NB4 (cell line): ENCODE measurements at regions not wholly inside any gene's neighbourhood (a gene's known extent, or its start where the extent isn't known, plus 50 kb on each side); places are given as distances from the start of the nearest gene placed in this dataset.

Source experiments
- MAX ChIP-seq: IDR thresholded peaks from 2 replicates; pipeline ENCODE4 v1.6.1; 2011; ENCODE audit warnings: low read depth, low read length
- POLR2A ChIP-seq: IDR thresholded peaks from 2 replicates; pipeline ENCODE4 v1.6.1; 2011; ENCODE audit warnings: mild to moderate bottlenecking; ENCODE audit not compliant: insufficient read length; ENCODE audit errors: extremely low read depth
- TF ChIP-seq, protein P1 (sequence below): IDR thresholded peaks from one replicate; pipeline ENCODE4 v1.5.1; 2012; ENCODE audit warnings: low read depth, low read length

- TF ChIP-seq, protein P1, sequence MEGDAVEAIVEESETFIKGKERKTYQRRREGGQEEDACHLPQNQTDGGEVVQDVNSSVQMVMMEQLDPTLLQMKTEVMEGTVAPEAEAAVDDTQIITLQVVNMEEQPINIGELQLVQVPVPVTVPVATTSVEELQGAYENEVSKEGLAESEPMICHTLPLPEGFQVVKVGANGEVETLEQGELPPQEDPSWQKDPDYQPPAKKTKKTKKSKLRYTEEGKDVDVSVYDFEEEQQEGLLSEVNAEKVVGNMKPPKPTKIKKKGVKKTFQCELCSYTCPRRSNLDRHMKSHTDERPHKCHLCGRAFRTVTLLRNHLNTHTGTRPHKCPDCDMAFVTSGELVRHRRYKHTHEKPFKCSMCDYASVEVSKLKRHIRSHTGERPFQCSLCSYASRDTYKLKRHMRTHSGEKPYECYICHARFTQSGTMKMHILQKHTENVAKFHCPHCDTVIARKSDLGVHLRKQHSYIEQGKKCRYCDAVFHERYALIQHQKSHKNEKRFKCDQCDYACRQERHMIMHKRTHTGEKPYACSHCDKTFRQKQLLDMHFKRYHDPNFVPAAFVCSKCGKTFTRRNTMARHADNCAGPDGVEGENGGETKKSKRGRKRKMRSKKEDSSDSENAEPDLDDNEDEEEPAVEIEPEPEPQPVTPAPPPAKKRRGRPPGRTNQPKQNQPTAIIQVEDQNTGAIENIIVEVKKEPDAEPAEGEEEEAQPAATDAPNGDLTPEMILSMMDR = no peak
- TF ChIP-seq POLR2A (no peak), MAX (no peak)
Measured at GRCh38 chr5:124416627-124417026, 329.8 kb downstream of the ZNF608 start.
